Fibroblast of pulmonary artery (primary cell): ENCODE measurements at regions not wholly inside any gene's neighbourhood (a gene's known extent, or its start where the extent isn't known, plus 50 kb on each side); places are given as distances from the start of the nearest gene placed in this dataset.

Source experiments
- DNase-seq: peaks from one replicate; pipeline ENCODE4 v3.0.0-alpha.2; 2010; ENCODE audit warnings: low read depth
- H3K4me3 ChIP-seq: replicated peaks from 2 replicates; pipeline ENCODE4 v1.5.1; 2011; ENCODE audit warnings: low read depth, mild to moderate bottlenecking, control low read depth, low read length, moderate library complexity
- CTCF ChIP-seq: IDR thresholded peaks from 2 replicates; pipeline ENCODE4 v1.5.1; 2011; ENCODE audit warnings: mild to moderate bottlenecking, control low read depth, low read length, inconsistent platforms; ENCODE audit errors: missing control alignments

- no peak overlapping the region for H3K4me3 ChIP-seq
- TF ChIP-seq CTCF: no peak
Observed at GRCh38 chr2:239884875-239885274, 140.3 kb downstream of the NDUFA10 start.

GRCh38 chr2:239884051-239884405 is 141.1 kb downstream of the NDUFA10 start:
- TF ChIP-seq CTCF: no peak
- no peak for DNase-seq
- H3K4me3 ChIP-seq: no peak overlapping the region

More at GRCh38 chr2:239884875-239885274, 140.3 kb downstream of the NDUFA10 start:
- no peak for DNase-seq

- no peak for TF ChIP-seq CTCF
- no peak for DNase-seq
- no peak overlapping the region for H3K4me3 ChIP-seq
Observed at GRCh38 chr2:239883326-239884050, 141.7 kb downstream of the NDUFA10 start.

GRCh38 chr2:239882781-239883180 is 142.4 kb downstream of the NDUFA10 start:
- TF ChIP-seq CTCF: no peak
- DNase-seq: no peak
- H3K4me3 ChIP-seq: no peak overlapping the region

- H3K4me3 ChIP-seq: no peak overlapping the region
- TF ChIP-seq CTCF: peak; percentile 37
- DNase-seq: peak; percentile 16
Observed at GRCh38 chr2:239882331-239882732, 142.8 kb downstream of the NDUFA10 start.

- H3K4me3 ChIP-seq: no peak overlapping the region
- no peak for TF ChIP-seq CTCF
- DNase-seq: peak; percentile 33
Observed at GRCh38 chr2:239881561-239882320, 143.4 kb downstream of the NDUFA10 start.
